T-helper 1 cell treated with Interleukin-12 subunit alpha and Interleukin-12 subunit beta and Interleukin-4 antibody, amounts not matched to agents 30 μg/mL and 1 μg/mL, for 36 hours (primary cell): ENCODE measurements at regions not wholly inside any gene's neighbourhood (a gene's known extent, or its start where the extent isn't known, plus 50 kb on each side); places are given as distances from the start of the nearest gene placed in this dataset.
"Not testable (repeated sequence)": the region's sequence is repeated elsewhere in the genome, so short reads cannot be mapped to it uniquely, and the experiment has no call there.

Experiments used
- H3K27ac Mint-ChIP-seq: one replicate; pipeline ENCODE4 v1.8.0; 2021; ENCODE audit warnings: mild to moderate bottlenecking, mixed read lengths
- H3K27me3 Mint-ChIP-seq: one replicate; pipeline ENCODE4 v1.8.0; 2021; ENCODE audit warnings: low read depth, mixed read lengths
- H3K36me3 Mint-ChIP-seq: one replicate; pipeline ENCODE4 v1.8.0; 2021; ENCODE audit warnings: low read depth, mixed read lengths
- H3K4me1 Mint-ChIP-seq: one replicate; pipeline ENCODE4 v1.8.0; 2021; ENCODE audit warnings: low read depth, mixed read lengths
- H3K4me3 Mint-ChIP-seq: one replicate; pipeline ENCODE4 v1.8.0; 2021; ENCODE audit warnings: mild to moderate bottlenecking, moderate library complexity, mixed read lengths
- H3K9me3 Mint-ChIP-seq: one replicate; pipeline ENCODE4 v1.8.0; 2021; ENCODE audit warnings: mixed read lengths

GRCh38 chr7:91492317-91492716, 228.1 kb downstream of the FZD1 start:
- no peaks in the 10 kb centered on the region for H3K4me1 Mint-ChIP-seq
- H3K36me3 Mint-ChIP-seq: no peaks in the 10 kb centered on the region
- no peak overlapping the region for H3K4me3 Mint-ChIP-seq
- no peaks in the 10 kb centered on the region for H3K9me3 Mint-ChIP-seq
- H3K27ac Mint-ChIP-seq: no peak overlapping the region
- no peaks in the 10 kb centered on the region for H3K27me3 Mint-ChIP-seq

GRCh38 chr7:91492773-91493172, 228.5 kb downstream of the FZD1 start:
- H3K4me1 Mint-ChIP-seq: no peaks in the 10 kb centered on the region
- no peak overlapping the region for H3K27ac Mint-ChIP-seq
- H3K36me3 Mint-ChIP-seq: no peaks in the 10 kb centered on the region
- no peak overlapping the region for H3K4me3 Mint-ChIP-seq
- H3K9me3 Mint-ChIP-seq: no peaks in the 10 kb centered on the region
- no peaks in the 10 kb centered on the region for H3K27me3 Mint-ChIP-seq

- H3K4me1 Mint-ChIP-seq: no peaks in the 10 kb centered on the region
- H3K27me3 Mint-ChIP-seq: no peaks in the 10 kb centered on the region
- no peak overlapping the region for H3K27ac Mint-ChIP-seq
- H3K9me3 Mint-ChIP-seq: peaks cover 6% of the 10 kb centered on the region
- H3K36me3 Mint-ChIP-seq: no peaks in the 10 kb centered on the region
- no peak overlapping the region for H3K4me3 Mint-ChIP-seq
Measured at GRCh38 chr7:91494450-91494849, 230.2 kb downstream of the FZD1 start.

- peaks cover 18% of the 10 kb centered on the region for H3K9me3 Mint-ChIP-seq
- H3K4me1 Mint-ChIP-seq: no peaks in the 10 kb centered on the region
- no peaks in the 10 kb centered on the region for H3K27me3 Mint-ChIP-seq
- no peak overlapping the region for H3K4me3 Mint-ChIP-seq
- no peak overlapping the region for H3K27ac Mint-ChIP-seq
- H3K36me3 Mint-ChIP-seq: no peaks in the 10 kb centered on the region
Measured at GRCh38 chr7:91496251-91496820, 232.1 kb downstream of the FZD1 start.

GRCh38 chr7:91497277-91497676, 233.0 kb downstream of the FZD1 start:
- H3K4me1 Mint-ChIP-seq, H3K4me3 Mint-ChIP-seq, H3K27me3 Mint-ChIP-seq, H3K27ac Mint-ChIP-seq, H3K36me3 Mint-ChIP-seq: not testable (repeated sequence)
- H3K9me3 Mint-ChIP-seq: peaks cover 18% of the 10 kb centered on the region

GRCh38 chr7:91503934-91504555, 239.8 kb downstream of the FZD1 start:
- no peaks in the 10 kb centered on the region for H3K27me3 Mint-ChIP-seq
- no peaks in the 10 kb centered on the region for H3K4me1 Mint-ChIP-seq
- no peaks in the 10 kb centered on the region for H3K36me3 Mint-ChIP-seq
- H3K9me3 Mint-ChIP-seq: peaks cover 15% of the 10 kb centered on the region
- no peak overlapping the region for H3K27ac Mint-ChIP-seq
- H3K4me3 Mint-ChIP-seq: no peak overlapping the region

- H3K36me3 Mint-ChIP-seq: no peaks in the 10 kb centered on the region
- H3K27ac Mint-ChIP-seq: no peak overlapping the region
- no peak overlapping the region for H3K4me3 Mint-ChIP-seq
Measured at GRCh38 chr7:91504919-91505318, 240.7 kb downstream of the FZD1 start.

GRCh38 chr7:91506966-91507365, 242.7 kb downstream of the FZD1 start:
- H3K27me3 Mint-ChIP-seq: not testable (repeated sequence)

More at GRCh38 chr7:91504919-91505318, 240.7 kb downstream of the FZD1 start:
- no peaks in the 10 kb centered on the region for H3K4me1 Mint-ChIP-seq
- H3K27me3 Mint-ChIP-seq: no peaks in the 10 kb centered on the region
- H3K9me3 Mint-ChIP-seq: peaks cover 7% of the 10 kb centered on the region

GRCh38 chr7:91511861-91512260, 247.6 kb downstream of the FZD1 start:
- H3K4me1 Mint-ChIP-seq, H3K9me3 Mint-ChIP-seq, H3K36me3 Mint-ChIP-seq, H3K27me3 Mint-ChIP-seq, H3K27ac Mint-ChIP-seq, H3K4me3 Mint-ChIP-seq: not testable (repeated sequence)

More at GRCh38 chr7:91506966-91507365, 242.7 kb downstream of the FZD1 start:
- H3K4me1 Mint-ChIP-seq, H3K9me3 Mint-ChIP-seq, H3K27ac Mint-ChIP-seq, H3K36me3 Mint-ChIP-seq, H3K4me3 Mint-ChIP-seq: not testable (repeated sequence)

- Mint-ChIP-seq H3K4me3 (no peak overlapping the region), H3K36me3 (no peaks in the 10 kb centered on the region), H3K27me3 (no peaks in the 10 kb centered on the region), H3K9me3 (no peaks in the 10 kb centered on the region), H3K4me1 (no peaks in the 10 kb centered on the region), H3K27ac (no peak overlapping the region)
Measured at GRCh38 chr7:91512958-91513357, 248.7 kb downstream of the FZD1 start.

GRCh38 chr7:91514591-91514990, 250.4 kb downstream of the FZD1 start:
- Mint-ChIP-seq H3K27ac (no peak overlapping the region), H3K4me3 (no peak overlapping the region), H3K4me1 (no peaks in the 10 kb centered on the region), H3K36me3 (no peaks in the 10 kb centered on the region), H3K27me3 (no peaks in the 10 kb centered on the region), H3K9me3 (no peaks in the 10 kb centered on the region)

GRCh38 chr7:91515961-91516360, 251.7 kb downstream of the FZD1 start:
- H3K4me3 Mint-ChIP-seq: no peak overlapping the region
- H3K9me3 Mint-ChIP-seq: no peaks in the 10 kb centered on the region
- no peaks in the 10 kb centered on the region for H3K36me3 Mint-ChIP-seq
- H3K27me3 Mint-ChIP-seq: no peaks in the 10 kb centered on the region
- no peak overlapping the region for H3K27ac Mint-ChIP-seq
- H3K4me1 Mint-ChIP-seq: no peaks in the 10 kb centered on the region

- no peak overlapping the region for H3K27ac Mint-ChIP-seq
- H3K9me3 Mint-ChIP-seq: no peaks in the 10 kb centered on the region
- H3K4me3 Mint-ChIP-seq: no peak overlapping the region
- no peaks in the 10 kb centered on the region for H3K36me3 Mint-ChIP-seq
- H3K27me3 Mint-ChIP-seq: no peaks in the 10 kb centered on the region
- no peaks in the 10 kb centered on the region for H3K4me1 Mint-ChIP-seq
Measured at GRCh38 chr7:91517201-91517785, 253.1 kb downstream of the FZD1 start.

- Mint-ChIP-seq H3K4me3 (no peak overlapping the region), H3K27me3 (no peaks in the 10 kb centered on the region), H3K4me1 (no peaks in the 10 kb centered on the region), H3K27ac (no peak overlapping the region), H3K36me3 (no peaks in the 10 kb centered on the region), H3K9me3 (no peaks in the 10 kb centered on the region)
Measured at GRCh38 chr7:91518058-91518457, 253.8 kb downstream of the FZD1 start.

- Mint-ChIP-seq H3K36me3 (no peaks in the 10 kb centered on the region), H3K4me3 (no peak overlapping the region), H3K27me3 (no peaks in the 10 kb centered on the region), H3K4me1 (no peaks in the 10 kb centered on the region), H3K9me3 (no peaks in the 10 kb centered on the region), H3K27ac (no peak overlapping the region)
Measured at GRCh38 chr7:91519241-91520158, 255.3 kb downstream of the FZD1 start.
